ENCODE measurements at regions not wholly inside any gene's neighbourhood (a gene's known extent, or its start where the extent isn't known, plus 50 kb on each side); places are given as distances from the start of the nearest gene placed in this dataset.
"Not testable (repeated sequence)": the region's sequence is repeated elsewhere in the genome, so short reads cannot be mapped to it uniquely, and the experiment has no call there.

DNA sequence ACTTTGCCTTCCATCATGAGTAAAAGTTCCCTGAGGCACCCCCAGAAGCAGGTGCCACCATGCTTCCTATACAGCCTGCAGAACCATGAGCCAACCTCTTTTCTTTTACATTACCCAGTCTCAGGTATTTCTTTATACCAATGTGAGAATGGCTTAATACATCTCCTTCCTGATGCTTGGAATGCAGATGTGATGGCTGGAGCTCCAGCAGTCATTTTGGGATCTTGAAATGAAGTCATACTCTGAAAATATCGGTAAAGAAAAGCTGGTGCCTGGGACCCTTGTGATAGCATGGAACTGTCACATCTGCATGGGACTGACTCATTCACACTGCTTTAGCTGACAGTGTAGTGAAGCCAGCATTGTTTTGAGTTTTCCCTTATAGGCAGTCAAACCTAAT, 634.5 kb upstream of the NRP1 start:
- H3K4me3 Mint-ChIP-seq, result no peak overlapping the region
- DNase-seq, result no peak
- H3K9me3 ChIP-seq (ENCODE audit: control insufficient read depth, low read length, poor library complexity, severe bottlenecking), result no peaks in the 10 kb centered on the region
- H3K4me1 Mint-ChIP-seq, result no peaks in the 10 kb centered on the region
- H3K27me3 Mint-ChIP-seq, result peaks cover 12% of the 10 kb centered on the region
- no peak overlapping the region for H3K27ac Mint-ChIP-seq
- no peaks in the 10 kb centered on the region for H3K36me3 Mint-ChIP-seq (ENCODE audit: low read depth)
- no peak for ATAC-seq

DNA sequence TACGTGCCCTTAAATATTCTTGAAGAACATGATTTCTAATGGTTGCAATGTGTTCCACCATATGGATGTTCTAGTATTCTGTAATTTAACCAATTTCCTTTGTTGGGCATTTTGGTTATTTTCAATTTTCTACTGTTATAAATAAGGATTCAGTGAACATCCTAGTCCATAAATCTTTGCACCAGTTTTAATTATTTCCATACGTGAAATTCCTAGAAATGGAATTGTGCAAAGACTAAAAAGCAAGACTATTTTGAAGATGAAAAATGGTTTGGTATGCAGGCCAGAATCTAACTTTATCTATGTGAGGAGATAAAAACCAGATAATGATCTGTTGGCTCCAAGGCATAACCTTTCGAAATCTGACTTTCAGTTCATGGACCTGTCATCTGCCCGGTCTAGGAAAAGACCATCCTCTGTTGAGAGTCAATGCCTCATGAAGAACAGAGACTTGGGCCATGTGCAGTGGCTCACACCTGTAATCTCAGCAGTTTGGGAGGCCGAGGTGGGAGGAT, 633.2 kb upstream of the NRP1 start:
- Mint-ChIP-seq H3K27ac (no peak overlapping the region), H3K27me3 (peaks cover 16% of the 10 kb centered on the region), H3K4me1 (no peaks in the 10 kb centered on the region), H3K36me3 (ENCODE audit: low read depth) (no peaks in the 10 kb centered on the region), H3K4me3 (no peak overlapping the region)
- DNase-seq (no peak), ATAC-seq (no peak)
- no peaks in the 10 kb centered on the region for H3K9me3 ChIP-seq (ENCODE audit: control insufficient read depth, low read length, poor library complexity, severe bottlenecking)

DNA sequence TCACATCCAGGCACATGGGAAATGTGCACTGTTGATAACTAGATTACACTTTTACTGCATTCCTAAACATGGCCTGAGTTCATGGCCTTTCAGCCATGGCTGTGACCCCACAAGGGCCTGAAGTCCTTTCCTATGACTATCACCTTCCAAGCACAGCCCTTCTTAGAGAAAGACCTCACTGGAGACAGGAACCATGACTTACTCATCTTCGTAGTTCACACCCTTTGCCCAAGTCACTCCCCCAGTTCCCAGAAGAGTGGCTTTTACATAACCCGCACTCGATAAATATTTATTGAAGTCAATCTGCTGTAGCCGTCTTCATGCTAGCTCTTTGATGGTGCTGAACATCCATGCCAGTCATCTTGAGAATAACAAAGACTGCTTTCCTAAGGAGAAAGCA, 632.5 kb upstream of the NRP1 start:
- H3K27me3 Mint-ChIP-seq, result peaks cover 15% of the 10 kb centered on the region
- H3K4me3 Mint-ChIP-seq, result no peak overlapping the region
- H3K27ac Mint-ChIP-seq, result no peak overlapping the region
- no peaks in the 10 kb centered on the region for H3K9me3 ChIP-seq (ENCODE audit: control insufficient read depth, low read length, poor library complexity, severe bottlenecking)
- ATAC-seq (no peak), DNase-seq (no peak)
- no peaks in the 10 kb centered on the region for H3K4me1 Mint-ChIP-seq
- H3K36me3 Mint-ChIP-seq (ENCODE audit: low read depth), result no peaks in the 10 kb centered on the region

DNA sequence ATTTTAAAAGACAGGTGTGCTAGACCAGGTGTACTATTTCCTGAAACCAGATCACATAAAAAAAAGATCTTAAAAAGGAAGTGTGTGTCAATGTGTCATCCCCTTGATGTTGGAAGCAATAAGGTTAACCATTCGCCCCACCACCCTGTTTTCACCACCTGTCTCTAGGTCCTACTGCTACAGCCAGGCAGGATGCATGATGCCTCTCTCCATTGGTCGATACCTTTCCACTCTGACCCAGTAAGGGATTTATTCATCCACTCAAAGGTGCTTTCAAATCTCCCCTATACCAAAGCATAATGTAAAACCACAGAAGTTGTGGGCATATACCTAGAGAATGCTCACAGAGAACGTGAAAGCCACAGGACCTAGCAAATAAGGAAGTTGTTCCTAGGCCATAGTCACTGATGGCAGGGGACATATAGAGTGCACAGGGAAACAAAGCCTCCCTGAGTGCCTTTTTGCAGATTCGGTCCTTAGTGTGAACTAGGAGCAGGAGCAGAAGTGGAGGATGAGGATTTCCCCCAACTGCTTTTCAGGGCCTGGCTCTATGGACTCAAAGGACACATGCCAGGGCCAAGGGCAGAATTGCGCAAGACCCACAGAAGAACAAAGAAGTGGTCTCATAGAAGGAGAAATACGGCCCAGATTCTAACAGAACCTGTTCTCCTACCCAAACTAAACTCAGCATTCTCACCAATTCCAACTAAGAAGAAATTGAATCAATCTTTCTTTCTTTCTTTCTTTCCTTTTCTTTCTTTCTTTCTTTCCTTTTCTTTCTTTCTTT, 631.5 kb upstream of the NRP1 start:
- peaks cover 8% of the 10 kb centered on the region for H3K27me3 Mint-ChIP-seq
- H3K9me3 ChIP-seq (ENCODE audit: control insufficient read depth, low read length, poor library complexity, severe bottlenecking), result no peaks in the 10 kb centered on the region
- H3K4me3 Mint-ChIP-seq, result no peak overlapping the region
- ATAC-seq (no peak), DNase-seq (no peak)
- H3K27ac Mint-ChIP-seq, result no peak overlapping the region
- H3K4me1 Mint-ChIP-seq, result no peaks in the 10 kb centered on the region
- H3K36me3 Mint-ChIP-seq (ENCODE audit: low read depth), result no peaks in the 10 kb centered on the region

DNA sequence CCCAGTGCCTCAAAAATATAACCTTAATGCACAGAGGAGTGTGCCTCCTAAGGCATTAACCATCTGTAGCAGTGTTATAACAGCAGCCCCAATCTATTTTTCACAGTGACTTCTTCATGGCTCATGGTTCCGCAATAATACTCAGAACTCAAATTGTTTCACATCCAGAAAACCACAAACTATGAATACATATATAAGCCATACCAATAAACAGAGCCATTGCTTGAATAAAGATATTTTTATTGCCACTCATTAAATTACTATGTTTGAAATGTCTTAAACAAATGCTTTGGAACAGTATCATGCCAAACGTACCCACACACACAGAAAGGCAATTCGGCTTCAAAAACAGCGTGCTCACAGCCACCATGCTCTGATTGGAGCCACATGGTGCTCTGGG, 629.3 kb upstream of the NRP1 start:
- H3K27me3 Mint-ChIP-seq, result peaks cover 8% of the 10 kb centered on the region
- no peak overlapping the region for H3K27ac Mint-ChIP-seq
- DNase-seq (no peak), ATAC-seq (no peak)
- H3K36me3 Mint-ChIP-seq (ENCODE audit: low read depth), result no peaks in the 10 kb centered on the region
- H3K4me3 Mint-ChIP-seq, result no peak overlapping the region
- no peaks in the 10 kb centered on the region for H3K9me3 ChIP-seq (ENCODE audit: control insufficient read depth, low read length, poor library complexity, severe bottlenecking)
- H3K4me1 Mint-ChIP-seq, result no peaks in the 10 kb centered on the region

DNA sequence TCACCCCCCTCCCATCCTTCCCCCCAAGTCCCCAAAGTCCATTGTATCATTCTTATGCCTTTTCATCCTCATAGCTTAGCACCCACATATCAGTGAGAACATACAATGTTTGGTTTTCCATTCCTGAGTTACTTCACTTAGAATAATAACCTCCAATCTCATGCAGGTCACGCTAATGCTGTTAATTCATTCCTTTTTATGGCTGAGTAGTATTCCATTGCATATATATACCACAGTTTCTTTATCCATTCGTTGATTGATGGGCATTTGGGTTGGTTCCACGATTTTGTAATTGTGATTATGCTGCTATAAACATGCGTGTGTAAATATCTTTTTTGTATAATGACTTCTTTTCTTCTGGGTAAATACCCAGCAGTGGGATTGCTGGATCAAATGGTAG, 621.9 kb upstream of the NRP1 start:
- ATAC-seq; DNase-seq; H3K27me3 Mint-ChIP-seq; H3K9me3 ChIP-seq (ENCODE audit: control insufficient read depth, low read length, poor library complexity, severe bottlenecking); H3K27ac Mint-ChIP-seq; H3K4me3 Mint-ChIP-seq; H3K36me3 Mint-ChIP-seq (ENCODE audit: low read depth); H3K4me1 Mint-ChIP-seq: not testable (repeated sequence)

DNA sequence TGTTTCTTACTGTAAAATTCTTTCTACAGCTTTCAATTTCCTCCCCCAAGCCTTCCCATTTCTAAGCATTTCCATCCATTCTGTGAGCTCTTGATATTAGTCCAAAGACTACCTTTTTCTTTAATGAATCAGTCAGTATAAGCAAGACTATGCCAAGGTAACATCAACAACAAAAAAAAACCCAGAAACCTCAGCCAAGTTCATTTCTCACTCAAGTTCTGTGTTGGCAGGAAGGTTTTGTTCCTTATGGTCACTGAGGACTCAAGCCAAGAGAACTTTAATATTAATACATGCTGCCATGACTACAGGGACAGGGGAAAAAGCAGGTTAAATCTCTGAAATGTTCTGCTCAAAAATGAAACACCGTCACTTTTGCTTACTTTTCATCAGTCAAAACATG, 621.2 kb upstream of the NRP1 start:
- H3K27ac Mint-ChIP-seq, result no peak overlapping the region
- DNase-seq, result no peak
- no peaks in the 10 kb centered on the region for H3K4me1 Mint-ChIP-seq
- no peaks in the 10 kb centered on the region for H3K27me3 Mint-ChIP-seq
- H3K9me3 ChIP-seq (ENCODE audit: control insufficient read depth, low read length, poor library complexity, severe bottlenecking), result no peaks in the 10 kb centered on the region
- no peak for ATAC-seq
- no peak overlapping the region for H3K4me3 Mint-ChIP-seq
- H3K36me3 Mint-ChIP-seq (ENCODE audit: low read depth), result no peaks in the 10 kb centered on the region

DNA sequence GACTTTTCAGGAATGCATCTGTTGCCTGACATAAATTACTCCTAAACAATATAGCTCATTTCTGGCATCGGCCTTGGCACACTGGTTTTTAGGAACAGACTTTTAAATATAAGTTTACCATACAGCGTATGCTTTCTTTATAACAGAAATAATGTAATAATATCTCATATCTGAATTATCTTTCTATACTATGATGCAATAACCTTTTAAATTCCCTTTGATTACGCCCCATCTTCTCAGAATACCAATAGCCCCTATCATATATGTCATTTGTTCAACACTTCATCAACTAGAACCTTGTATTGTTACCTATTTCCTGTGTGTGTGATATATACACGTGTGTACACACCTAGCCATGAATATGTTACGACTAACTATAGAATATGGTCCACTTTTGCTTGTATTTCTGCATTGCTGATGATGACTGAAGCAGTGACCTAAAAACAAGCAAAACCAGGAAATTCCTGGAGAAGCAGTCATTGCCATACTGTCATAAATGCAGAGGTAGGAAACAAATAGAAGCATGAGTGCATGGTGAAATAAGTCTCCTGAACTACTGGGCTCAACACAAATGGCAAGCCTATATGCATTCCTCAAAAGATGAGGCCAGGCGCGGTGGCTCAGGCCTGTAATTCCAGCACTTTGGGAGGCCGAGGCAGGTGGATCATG, 618.4 kb upstream of the NRP1 start:
- no peak overlapping the region for H3K27ac Mint-ChIP-seq
- H3K9me3 ChIP-seq (ENCODE audit: control insufficient read depth, low read length, poor library complexity, severe bottlenecking), result no peaks in the 10 kb centered on the region
- H3K36me3 Mint-ChIP-seq (ENCODE audit: low read depth), result no peaks in the 10 kb centered on the region
- no peak overlapping the region for H3K4me3 Mint-ChIP-seq
- DNase-seq (no peak), ATAC-seq (no peak)
- H3K4me1 Mint-ChIP-seq, result no peaks in the 10 kb centered on the region
- no peaks in the 10 kb centered on the region for H3K27me3 Mint-ChIP-seq

DNA sequence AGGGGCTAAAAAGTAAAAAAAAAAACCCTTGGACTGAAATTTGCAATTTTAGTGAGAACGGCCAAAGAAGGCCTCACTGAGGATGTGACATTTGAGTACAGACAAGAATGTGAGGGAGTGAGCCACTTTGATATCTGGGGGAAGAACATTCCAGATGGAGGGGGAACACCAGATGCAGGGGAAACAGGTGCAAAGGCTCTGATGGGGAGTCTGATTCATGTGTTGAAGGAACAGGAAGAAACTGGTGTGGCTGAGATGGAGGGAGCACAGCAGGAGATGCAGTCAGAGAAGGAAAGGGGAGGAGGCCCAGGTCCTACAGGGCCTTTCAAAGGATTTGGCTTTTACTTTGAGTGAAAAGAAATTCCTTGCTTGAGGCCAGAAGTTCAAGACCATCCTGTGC, 615.7 kb upstream of the NRP1 start:
- Mint-ChIP-seq H3K4me1 (no peaks in the 10 kb centered on the region), H3K4me3 (no peak overlapping the region), H3K27me3 (no peaks in the 10 kb centered on the region), H3K36me3 (ENCODE audit: low read depth) (no peaks in the 10 kb centered on the region), H3K27ac (no peak overlapping the region)
- no peak for DNase-seq
- H3K9me3 ChIP-seq (ENCODE audit: control insufficient read depth, low read length, poor library complexity, severe bottlenecking), result no peaks in the 10 kb centered on the region
- ATAC-seq, result no peak

DNA sequence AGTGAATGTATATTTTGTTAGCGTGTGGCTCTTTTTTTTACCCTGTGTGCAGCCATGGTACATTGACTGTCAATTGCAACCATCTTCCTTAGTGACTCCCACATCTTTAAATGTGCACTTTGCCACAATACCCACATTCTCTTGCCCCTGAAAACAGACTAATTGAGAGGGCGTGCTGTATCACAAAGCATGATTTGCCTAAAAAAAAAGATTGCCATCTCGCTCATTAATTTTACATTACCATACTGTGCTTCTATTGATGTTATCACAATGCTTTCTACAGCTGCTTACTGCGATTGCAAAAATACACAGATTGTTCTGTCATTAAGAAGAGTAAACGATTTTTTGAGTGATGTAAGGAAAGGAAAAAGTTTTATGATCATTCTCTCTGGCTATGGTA, 613.1 kb upstream of the NRP1 start:
- Mint-ChIP-seq H3K27ac (no peak overlapping the region), H3K4me3 (no peak overlapping the region), H3K36me3 (ENCODE audit: low read depth) (no peaks in the 10 kb centered on the region), H3K27me3 (no peaks in the 10 kb centered on the region), H3K4me1 (no peaks in the 10 kb centered on the region)
- ATAC-seq (no peak), DNase-seq (no peak)
- no peaks in the 10 kb centered on the region for H3K9me3 ChIP-seq (ENCODE audit: control insufficient read depth, low read length, poor library complexity, severe bottlenecking)

DNA sequence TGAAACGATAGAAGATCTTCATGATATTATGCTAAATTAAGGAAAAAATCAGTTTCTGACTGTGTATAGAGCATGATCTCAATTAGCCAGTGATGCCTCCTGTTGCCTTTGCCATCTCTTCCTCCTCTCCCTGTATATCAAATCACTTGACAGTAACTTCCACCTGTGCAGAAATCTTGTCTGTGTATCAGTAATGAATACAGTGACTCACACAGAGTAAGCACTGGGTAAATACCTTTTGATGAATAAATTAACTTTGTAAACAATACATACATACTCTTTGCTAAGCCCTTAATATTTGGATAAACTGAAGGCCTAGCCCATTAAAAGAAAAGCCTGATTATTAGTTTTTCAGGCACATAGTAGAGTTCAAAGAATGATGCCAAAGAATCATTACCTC, 610.6 kb upstream of the NRP1 start:
- Mint-ChIP-seq H3K27ac (no peak overlapping the region), H3K4me3 (no peak overlapping the region), H3K36me3 (ENCODE audit: low read depth) (no peaks in the 10 kb centered on the region), H3K27me3 (peaks cover under 1% of the 10 kb centered on the region), H3K4me1 (no peaks in the 10 kb centered on the region)
- DNase-seq (no peak), ATAC-seq (no peak)
- H3K9me3 ChIP-seq (ENCODE audit: control insufficient read depth, low read length, poor library complexity, severe bottlenecking), result no peaks in the 10 kb centered on the region

DNA sequence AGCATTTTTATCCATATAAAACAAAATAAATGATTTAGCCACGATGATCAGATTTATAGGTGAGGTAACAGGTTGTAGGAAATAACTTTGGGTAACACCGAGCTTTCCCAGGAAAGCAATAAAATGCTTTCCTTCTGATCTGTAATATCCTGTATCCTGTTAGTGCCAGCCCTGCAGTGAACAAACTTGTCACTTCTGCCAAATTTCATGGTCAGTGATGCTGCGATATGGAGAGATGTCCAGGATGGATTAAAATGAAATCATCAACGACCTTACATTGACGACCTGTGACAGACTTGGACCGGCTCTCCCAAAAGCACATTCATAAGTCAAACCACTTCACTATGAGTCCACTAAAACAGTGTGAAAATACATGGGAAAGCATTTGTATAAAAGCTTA, 608.0 kb upstream of the NRP1 start:
- H3K36me3 Mint-ChIP-seq (ENCODE audit: low read depth), result no peaks in the 10 kb centered on the region
- ATAC-seq, result no peak
- no peak overlapping the region for H3K27ac Mint-ChIP-seq
- H3K27me3 Mint-ChIP-seq, result peaks cover 6% of the 10 kb centered on the region
- H3K4me3 Mint-ChIP-seq, result no peak overlapping the region
- H3K9me3 ChIP-seq (ENCODE audit: control insufficient read depth, low read length, poor library complexity, severe bottlenecking), result no peaks in the 10 kb centered on the region
- H3K4me1 Mint-ChIP-seq, result no peaks in the 10 kb centered on the region
- DNase-seq, result no peak

DNA sequence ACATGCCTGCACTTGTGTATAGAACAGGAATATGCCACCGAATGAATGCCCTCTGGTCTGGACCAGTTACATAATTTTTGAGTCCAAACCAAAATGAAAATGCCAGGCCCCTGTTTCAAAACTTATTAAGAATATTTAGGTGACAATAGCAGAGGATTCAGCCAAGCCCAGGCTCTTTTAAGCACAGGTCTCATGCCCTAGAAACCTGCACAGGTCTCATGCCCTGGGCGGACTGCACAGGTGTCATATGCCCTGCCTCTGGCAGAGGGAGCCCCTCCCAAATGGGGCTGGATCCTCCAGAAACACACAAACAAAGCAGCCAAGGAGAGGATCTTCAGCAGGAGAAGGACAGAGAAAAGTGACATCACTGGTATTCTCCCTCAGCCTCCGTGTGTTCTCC, 605.4 kb upstream of the NRP1 start:
- no peaks in the 10 kb centered on the region for H3K9me3 ChIP-seq (ENCODE audit: control insufficient read depth, low read length, poor library complexity, severe bottlenecking)
- no peak for ATAC-seq
- no peak overlapping the region for H3K27ac Mint-ChIP-seq

DNA sequence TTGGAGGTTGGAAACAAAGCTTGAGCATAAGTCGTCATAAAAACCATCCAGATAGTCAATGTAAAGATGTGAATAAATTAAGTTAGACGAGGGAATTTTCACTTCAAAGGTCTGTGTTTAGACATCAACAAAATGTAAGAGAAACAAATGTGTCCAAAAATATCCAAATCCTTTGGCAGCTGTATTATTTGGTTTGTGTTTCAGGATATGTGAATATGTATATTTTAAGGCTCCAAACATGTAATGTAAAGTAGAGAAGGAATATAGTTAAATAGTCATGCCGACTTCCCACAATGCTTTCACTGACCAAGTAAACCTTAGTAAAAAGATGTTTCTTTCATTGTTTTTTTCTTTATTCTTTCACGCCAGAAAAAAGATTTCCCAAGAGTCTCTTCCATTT, 604.9 kb upstream of the NRP1 start:
- no peaks in the 10 kb centered on the region for H3K9me3 ChIP-seq (ENCODE audit: control insufficient read depth, low read length, poor library complexity, severe bottlenecking)
- Mint-ChIP-seq H3K4me3 (no peak overlapping the region), H3K27me3 (peaks cover 6% of the 10 kb centered on the region), H3K4me1 (no peaks in the 10 kb centered on the region), H3K27ac (no peak overlapping the region), H3K36me3 (ENCODE audit: low read depth) (no peaks in the 10 kb centered on the region)
- DNase-seq (no peak), ATAC-seq (no peak)

More for the DNA sequence above, 605.4 kb upstream of the NRP1 start:
- Mint-ChIP-seq H3K36me3 (ENCODE audit: low read depth) (no peaks in the 10 kb centered on the region), H3K4me1 (no peaks in the 10 kb centered on the region), H3K4me3 (no peak overlapping the region), H3K27me3 (peaks cover 6% of the 10 kb centered on the region)
- no peak for DNase-seq
